H1 (cell line): ENCODE measurements at regions not wholly inside any gene's neighbourhood (a gene's known extent, or its start where the extent isn't known, plus 50 kb on each side); places are given as distances from the start of the nearest gene placed in this dataset.

Source experiments
- CHD2 ChIP-seq: IDR thresholded peaks from 2 replicates; pipeline ENCODE4 v1.6.1; 2012; ENCODE audit warnings: low read length, improper control_type of control experiment
- CREB1 ChIP-seq: IDR thresholded peaks from 2 replicates; pipeline ENCODE4 v1.6.1; 2012; ENCODE audit warnings: inconsistent platforms
- CTBP2 ChIP-seq: IDR thresholded peaks from 2 replicates; pipeline ENCODE4 v1.7.0; 2011; ENCODE audit warnings: borderline replicate concordance, mild to moderate bottlenecking, moderate library complexity, mixed read lengths, low read length; ENCODE audit not compliant: insufficient read depth, insufficient read length
- EP300 ChIP-seq, 2 experiments: IDR thresholded peaks; 1 replicate in 1 of 2; 2 replicates in 1 of 2; pipeline ENCODE4 v1.6.1; 2011 to 2012; ENCODE audit warnings: low read depth in 2 of 2, low read length in 2 of 2, mild to moderate bottlenecking in 2 of 2, borderline replicate concordance in 1 of 2, inconsistent platforms in 1 of 2, moderate library complexity in 1 of 2
- HDAC2 ChIP-seq, 2 experiments: fragments of 300-600 bp in 1 of 2; sonication (generic) in 1 of 2; IDR thresholded peaks; 2 replicates each; pipeline ENCODE4 v1.6.1; 2011 to 2012; ENCODE audit warnings: low read depth in 2 of 2, low read length in 2 of 2, mild to moderate bottlenecking in 2 of 2, moderate library complexity in 2 of 2, borderline replicate concordance in 1 of 2, inconsistent platforms in 1 of 2
- NRF1 ChIP-seq: IDR thresholded peaks from 2 replicates; pipeline ENCODE4 v1.6.1; 2011; ENCODE audit warnings: mild to moderate bottlenecking, low read depth, low read length, improper control_type of control experiment
- PHF8 ChIP-seq: fragments of 200-600 bp; sonication (generic); conservative IDR thresholded peaks from 2 replicates; pipeline ENCODE4 v1.7.1; 2012; ENCODE audit warnings: low read depth, mild to moderate bottlenecking, inconsistent platforms, low read length, moderate library complexity
- POLR2A ChIP-seq, 2 experiments: IDR thresholded peaks; 1 replicate in 1 of 2; 2 replicates in 1 of 2; pipeline ENCODE4 v1.6.1; 2011; ENCODE audit warnings: low read depth in 2 of 2, low read length in 2 of 2, mild to moderate bottlenecking in 2 of 2; ENCODE audit errors: control extremely low read depth in 1 of 2
- RAD21 ChIP-seq, 2 experiments: IDR thresholded peaks in 1 of 2; conservative IDR thresholded peaks in 1 of 2; 2 replicates each; pipeline ENCODE4 v1.6.1; 2011; ENCODE audit warnings: low read depth in 2 of 2, low read length in 2 of 2, improper control_type of control experiment in 1 of 2, inconsistent platforms in 1 of 2, mild to moderate bottlenecking in 1 of 2, moderate library complexity in 1 of 2
- TAF7 ChIP-seq: optimal IDR thresholded peaks from 2 replicates; pipeline ENCODE3; 2011; ENCODE audit warnings: low read depth, mild to moderate bottlenecking, inconsistent platforms, low read length, moderate library complexity, borderline replicate concordance
- TEAD4 ChIP-seq: IDR thresholded peaks from 2 replicates; pipeline ENCODE4 v1.6.1; 2012; ENCODE audit warnings: low read depth, low read length, inconsistent platforms, mixed read lengths

- TF ChIP-seq HDAC2 (IDR thresholded peaks at IDR 0.05; ENCODE audit: borderline replicate concordance in 1 of 2, low read depth in 2 of 2, low read length in 2 of 2) (no peak), PHF8 (no peak), POLR2A (IDR thresholded peaks at IDR 0.05; ENCODE audit: control extremely low read depth in 1 of 2, low read depth in 2 of 2, low read length in 2 of 2) (no peak), CREB1 (no peak), NRF1 (no peak), EP300 (IDR thresholded peaks at IDR 0.05; ENCODE audit: borderline replicate concordance in 1 of 2, low read depth in 2 of 2, low read length in 2 of 2) (no peak), TAF7 (no peak), TEAD4 (no peak), CTBP2 (no peak), RAD21 (IDR thresholded peaks at IDR 0.05 in 1 of 2, conservative IDR thresholded peaks at IDR 0.05 in 1 of 2; ENCODE audit: low read depth in 2 of 2, low read length in 2 of 2) (no peak), CHD2 (no peak)
Observed at GRCh38 chr5:33212439-33212838, 228.3 kb upstream of the TARS1 start (continued).
